Naive thymus-derived CD4-positive, alpha-beta T cell (primary cell): ENCODE measurements at regions not wholly inside any gene's neighbourhood (a gene's known extent, or its start where the extent isn't known, plus 50 kb on each side); places are given as distances from the start of the nearest gene placed in this dataset.

Experiments
- ATAC-seq: fragments of 150-1000 bp; cut with Tn5 transposase; 2 replicates; pipeline ENCODE4 v1.10.0; 2021; ENCODE audit warnings: mild to moderate bottlenecking, moderate library complexity
- CTCF ChIA-PET: fragments of 350-600 bp; sonication (Branson Sonifier 250); formaldehyde crosslinking; loops from one replicate; lab custom pipeline; 2021; ENCODE audit warnings: antibody characterized with exemption; lab: Charles Lee
- POLR2A ChIA-PET: fragments of 350-600 bp; sonication (Branson Sonifier 250); formaldehyde crosslinking; loops from one replicate; lab custom pipeline; 2021; ENCODE audit warnings: antibody characterized with exemption, inconsistent platforms; lab: Charles Lee
- DNase-seq, 9 donors: peaks; one replicate each; pipeline versions ENCODE4 v3.0.0 to v3.0.0-alpha.2; 2020 to 2022; ENCODE audit warnings: mixed read lengths in 1 of 9
- H3K27ac ChIP-seq: one replicate; pipeline ENCODE4 v1.7.0; 2013; ENCODE audit warnings: mild to moderate bottlenecking, low read depth, low read length, moderate library complexity
- H3K27me3 ChIP-seq, 2 donors: one replicate each; pipeline ENCODE4 v1.7.0; 2013; ENCODE audit warnings: low read length in 2 of 2, mild to moderate bottlenecking in 2 of 2, moderate library complexity in 2 of 2; ENCODE audit not compliant: control insufficient read depth in 2 of 2, insufficient read depth in 2 of 2
- H3K36me3 ChIP-seq, 3 experiments: 1 replicate in 2 of 3; 2 replicates in 1 of 3; pipeline ENCODE4 v1.7.0; 2013; ENCODE audit warnings: low read length in 3 of 3, mild to moderate bottlenecking in 3 of 3, moderate library complexity in 1 of 3; ENCODE audit not compliant: insufficient read depth in 3 of 3, control insufficient read depth in 2 of 3
- H3K4me1 ChIP-seq, 2 donors: one replicate each; pipeline ENCODE4 v1.7.0; 2013; ENCODE audit warnings: low read length in 2 of 2, mild to moderate bottlenecking in 2 of 2, moderate library complexity in 1 of 2; ENCODE audit not compliant: control insufficient read depth in 2 of 2, insufficient read depth in 2 of 2
- H3K4me3 ChIP-seq: 2 replicates; pipeline ENCODE4 v1.7.0; 2013; ENCODE audit warnings: mild to moderate bottlenecking, low read length
- H3K9me3 ChIP-seq, 3 experiments: 1 replicate in 2 of 3; 2 replicates in 1 of 3; pipeline ENCODE4 v1.7.0; 2013; ENCODE audit warnings: low read length in 3 of 3; ENCODE audit not compliant: control insufficient read depth in 2 of 3
- H3K27ac Mint-ChIP-seq, 9 donors: one replicate each; pipeline ENCODE4 v1.8.0; 2020 to 2022; ENCODE audit warnings: mixed read lengths in 9 of 9, mild to moderate bottlenecking in 8 of 9, moderate library complexity in 5 of 9, inconsistent platforms in 2 of 9
- H3K27me3 Mint-ChIP-seq, 5 donors: one replicate each; pipeline ENCODE4 v1.8.0; 2021 to 2022; ENCODE audit warnings: mixed read lengths in 5 of 5, mild to moderate bottlenecking in 1 of 5
- H3K36me3 Mint-ChIP-seq, 5 donors: one replicate each; pipeline ENCODE4 v1.8.0; 2020 to 2022; ENCODE audit warnings: mixed read lengths in 5 of 5, mild to moderate bottlenecking in 3 of 5, inconsistent platforms in 1 of 5
- H3K4me1 Mint-ChIP-seq, 7 donors: one replicate each; pipeline ENCODE4 v1.8.0; 2020 to 2022; ENCODE audit warnings: mixed read lengths in 7 of 7, mild to moderate bottlenecking in 3 of 7, inconsistent platforms in 1 of 7
- H3K4me3 Mint-ChIP-seq, 10 donors: one replicate each; pipeline ENCODE4 v1.8.0; 2020 to 2022; ENCODE audit warnings: mild to moderate bottlenecking in 10 of 10, mixed read lengths in 10 of 10, moderate library complexity in 6 of 10, inconsistent platforms in 2 of 10
- H3K9me3 Mint-ChIP-seq, 11 donors: one replicate each; pipeline ENCODE4 v1.8.0; 2020 to 2022; ENCODE audit warnings: mixed read lengths in 11 of 11, mild to moderate bottlenecking in 4 of 11, inconsistent platforms in 1 of 11, moderate library complexity in 1 of 11
- intact Hi-C, 2 donors: fragments of 100-400 bp; cut with micrococcal nuclease; formaldehyde crosslinking; loops; one replicate each; pipeline ENCODE4 v1.15.1; 2023

- Histone ChIP-seq H3K9me3 (no peaks in the 10 kb centered on the region), H3K27ac (no peak overlapping the region), H3K27me3 (no peaks in the 10 kb centered on the region), H3K4me3 (no peak overlapping the region), H3K36me3 (no peaks in the 10 kb centered on the region), H3K4me1 (no peaks in the 10 kb centered on the region)
- Mint-ChIP-seq H3K4me1 (no peaks in the 10 kb centered on the region), H3K27me3 (peaks cover 0 to 11% (median 0%) of the 10 kb centered on the region in 5 donors), H3K9me3 (peaks cover 0 to 10% (median 3%) of the 10 kb centered on the region in 11 donors), H3K36me3 (peaks cover 0 to 4% (median 0%) of the 10 kb centered on the region in 5 donors), H3K4me3 (no peak overlapping the region), H3K27ac (no peak overlapping the region)
- ChIA-PET POLR2A (no interaction called here), CTCF (no interaction called here)
- DNase-seq (no peak), ATAC-seq (no peak)
- intact Hi-C loops = no loop called here
These were observed 81.5 kb upstream of the ZFHX3 start for GRCh38 chr16:73129455-73129854.

GRCh38 chr16:73126525-73126853, 78.6 kb upstream of the ZFHX3 start:
- no peak overlapping the region for H3K4me3 Mint-ChIP-seq
- peaks cover 0 to 13% (median 3%) of the 10 kb centered on the region in 11 donors for H3K9me3 Mint-ChIP-seq
- Histone ChIP-seq H3K27ac (no peak overlapping the region), H3K27me3 (no peaks in the 10 kb centered on the region), H3K36me3 (no peaks in the 10 kb centered on the region), H3K4me1 (peaks cover 0 to 5% of the 10 kb centered on the region in 2 donors), H3K9me3 (no peaks in the 10 kb centered on the region), H3K4me3 (no peak overlapping the region)
- no peak overlapping the region for H3K27ac Mint-ChIP-seq
- POLR2A ChIA-PET = no interaction called here
- no peak for DNase-seq
- H3K27me3 Mint-ChIP-seq = peaks cover 0 to 13% (median 0%) of the 10 kb centered on the region in 5 donors
- peaks cover 0 to 17% (median 10%) of the 10 kb centered on the region in 7 donors for H3K4me1 Mint-ChIP-seq
- intact Hi-C loops = no loop called here
- CTCF ChIA-PET = no interaction called here
- peaks cover 0 to 4% (median 0%) of the 10 kb centered on the region in 5 donors for H3K36me3 Mint-ChIP-seq
- ATAC-seq = no peak

- ATAC-seq (peak; percentile 43), DNase-seq (no peak)
- no peak overlapping the region for H3K4me3 ChIP-seq
- no peak overlapping the region for H3K27ac Mint-ChIP-seq
- peaks cover 0 to 13% (median 3%) of the 10 kb centered on the region in 11 donors for H3K9me3 Mint-ChIP-seq
- no peaks in the 10 kb centered on the region for H3K27me3 ChIP-seq
- no peaks in the 10 kb centered on the region for H3K9me3 ChIP-seq
- no peaks in the 10 kb centered on the region for H3K36me3 ChIP-seq
- H3K4me3 Mint-ChIP-seq = no peak overlapping the region
- peaks cover 0 to 13% (median 0%) of the 10 kb centered on the region in 5 donors for H3K27me3 Mint-ChIP-seq
- intact Hi-C loops = no loop called here
- peaks cover 0 to 4% (median 0%) of the 10 kb centered on the region in 5 donors for H3K36me3 Mint-ChIP-seq
- peaks cover 0 to 5% of the 10 kb centered on the region in 2 donors for H3K4me1 ChIP-seq
- H3K4me1 Mint-ChIP-seq = peaks cover 0 to 17% (median 10%) of the 10 kb centered on the region in 7 donors
- H3K27ac ChIP-seq = no peak overlapping the region
- POLR2A ChIA-PET = no interaction called here
- CTCF ChIA-PET = no interaction called here
These were observed 78.1 kb upstream of the ZFHX3 start for GRCh38 chr16:73125850-73126524.

GRCh38 chr16:73124665-73125375, 76.9 kb upstream of the ZFHX3 start:
- Histone ChIP-seq H3K9me3 (no peaks in the 10 kb centered on the region), H3K4me3 (no peak overlapping the region), H3K4me1 (peaks cover 0 to 5% of the 10 kb centered on the region in 2 donors), H3K27ac (no peak overlapping the region), H3K27me3 (no peaks in the 10 kb centered on the region), H3K36me3 (no peaks in the 10 kb centered on the region)
- peaks cover 0 to 17% (median 10%) of the 10 kb centered on the region in 7 donors for H3K4me1 Mint-ChIP-seq
- peaks cover 0 to 4% (median 0%) of the 10 kb centered on the region in 5 donors for H3K36me3 Mint-ChIP-seq
- ATAC-seq (no peak), DNase-seq (no peak)
- CTCF ChIA-PET = no interaction called here
- peaks cover 0 to 14% (median 5%) of the 10 kb centered on the region in 11 donors for H3K9me3 Mint-ChIP-seq
- peaks cover 0 to 13% (median 0%) of the 10 kb centered on the region in 5 donors for H3K27me3 Mint-ChIP-seq
- intact Hi-C loops = no loop called here
- H3K4me3 Mint-ChIP-seq = no peak overlapping the region
- H3K27ac Mint-ChIP-seq = peak overlapping the region in 1 of 9 donors; percentile 15
- POLR2A ChIA-PET = no interaction called here

GRCh38 chr16:73124097-73124652, 76.2 kb upstream of the ZFHX3 start:
- DNase-seq (no peak), ATAC-seq (no peak)
- ChIA-PET POLR2A (no interaction called here), CTCF (no interaction called here)
- H3K27me3 Mint-ChIP-seq = peaks cover 0 to 13% (median 0%) of the 10 kb centered on the region in 5 donors
- H3K36me3 ChIP-seq = no peaks in the 10 kb centered on the region
- intact Hi-C loops = no loop called here
- H3K36me3 Mint-ChIP-seq = peaks cover 0 to 4% (median 0%) of the 10 kb centered on the region in 5 donors
- H3K4me1 Mint-ChIP-seq = peaks cover 0 to 17% (median 10%) of the 10 kb centered on the region in 7 donors
- peaks cover 0 to 14% (median 5%) of the 10 kb centered on the region in 11 donors for H3K9me3 Mint-ChIP-seq
- H3K4me3 ChIP-seq = no peak overlapping the region
- no peaks in the 10 kb centered on the region for H3K9me3 ChIP-seq
- H3K27ac Mint-ChIP-seq = no peak overlapping the region
- H3K4me1 ChIP-seq = peaks cover 0 to 5% of the 10 kb centered on the region in 2 donors
- no peaks in the 10 kb centered on the region for H3K27me3 ChIP-seq
- H3K4me3 Mint-ChIP-seq = no peak overlapping the region
- no peak overlapping the region for H3K27ac ChIP-seq

- Histone ChIP-seq H3K27ac (no peak overlapping the region), H3K27me3 (no peaks in the 10 kb centered on the region), H3K4me1 (peaks cover 0 to 5% of the 10 kb centered on the region in 2 donors), H3K36me3 (no peaks in the 10 kb centered on the region), H3K9me3 (no peaks in the 10 kb centered on the region), H3K4me3 (no peak overlapping the region)
- peak; percentile 74 for ATAC-seq
- H3K4me3 Mint-ChIP-seq = peak overlapping the region; percentile 34 to 77 (median 61)
- CTCF ChIA-PET = no interaction called here
- H3K27ac Mint-ChIP-seq = peak overlapping the region in 8 of 9 donors; percentile 35 to 91 (median 76)
- H3K36me3 Mint-ChIP-seq = peaks cover 0 to 4% (median 0%) of the 10 kb centered on the region in 5 donors
- H3K4me1 Mint-ChIP-seq = peaks cover 0 to 17% (median 10%) of the 10 kb centered on the region in 7 donors
- DNase-seq = peak in 7 of 9 donors; percentile 8 to 53 (median 38)
- intact Hi-C loops = no loop called here
- peaks cover 0 to 13% (median 0%) of the 10 kb centered on the region in 5 donors for H3K27me3 Mint-ChIP-seq
- POLR2A ChIA-PET = interaction anchor here (0.6 kb wide), 1 partner anchor 139 kb away, joined by 3 read pairs; no protein-coding TSS in a partner anchor
- H3K9me3 Mint-ChIP-seq = peaks cover 0 to 21% (median 5%) of the 10 kb centered on the region in 11 donors
These were observed 74.9 kb upstream of the ZFHX3 start for GRCh38 chr16:73122604-73123391.
